ENCODE measurements at regions not wholly inside any gene's neighbourhood (a gene's known extent, or its start where the extent isn't known, plus 50 kb on each side); places are given as distances from the start of the nearest gene placed in this dataset.
"Not testable (repeated sequence)": the region's sequence is repeated elsewhere in the genome, so short reads cannot be mapped to it uniquely, and the experiment has no call there.

- not testable (repeated sequence) for H3K27me3 ChIP-seq (ENCODE audit: control insufficient read depth in 1 of 2, insufficient read depth in 2 of 2, low read length in 2 of 2); H3K9ac ChIP-seq (ENCODE audit: low read length in 2 of 2); H3K36me3 ChIP-seq (ENCODE audit: control insufficient read depth in 2 of 2, insufficient read depth in 2 of 2, low read length in 2 of 2); H3K9me3 ChIP-seq (ENCODE audit: control insufficient read depth in 2 of 2, low read length in 2 of 2); H3K4me3 ChIP-seq (ENCODE audit: low read length in 2 of 2); H3K4me1 ChIP-seq (ENCODE audit: control insufficient read depth, insufficient read depth, low read length); H3K27ac ChIP-seq (ENCODE audit: low read length)
Measured at GRCh38 chr22:23450821-23451220, 129.3 kb downstream of the IGLL1 start.

- H3K27ac ChIP-seq (ENCODE audit: low read length), result no peak overlapping the region
- no peaks in the 10 kb centered on the region for H3K4me1 ChIP-seq (ENCODE audit: control insufficient read depth, insufficient read depth, low read length)
- no peaks in the 10 kb centered on the region for H3K27me3 ChIP-seq (ENCODE audit: control insufficient read depth in 1 of 2, insufficient read depth in 2 of 2, low read length in 2 of 2)
- no peaks in the 10 kb centered on the region for H3K36me3 ChIP-seq (ENCODE audit: control insufficient read depth in 2 of 2, insufficient read depth in 2 of 2, low read length in 2 of 2)
- no peak overlapping the region for H3K9ac ChIP-seq (ENCODE audit: low read length in 2 of 2)
- no peak overlapping the region for H3K4me3 ChIP-seq (ENCODE audit: low read length in 2 of 2)
- H3K9me3 ChIP-seq (ENCODE audit: control insufficient read depth in 2 of 2, low read length in 2 of 2), result peaks cover 0 to 4% of the 10 kb centered on the region in 2 donors
Measured at GRCh38 chr22:23450434-23450795, 129.7 kb downstream of the IGLL1 start.

- H3K4me3 ChIP-seq (ENCODE audit: low read length in 2 of 2); H3K36me3 ChIP-seq (ENCODE audit: control insufficient read depth in 2 of 2, insufficient read depth in 2 of 2, low read length in 2 of 2); H3K9me3 ChIP-seq (ENCODE audit: control insufficient read depth in 2 of 2, low read length in 2 of 2); H3K27ac ChIP-seq (ENCODE audit: low read length); H3K27me3 ChIP-seq (ENCODE audit: control insufficient read depth in 1 of 2, insufficient read depth in 2 of 2, low read length in 2 of 2); H3K4me1 ChIP-seq (ENCODE audit: control insufficient read depth, insufficient read depth, low read length); H3K9ac ChIP-seq (ENCODE audit: low read length in 2 of 2): not testable (repeated sequence)
Measured at GRCh38 chr22:23449748-23450433, 130.2 kb downstream of the IGLL1 start.

GRCh38 chr22:23448499-23449288, 131.4 kb downstream of the IGLL1 start:
- H3K9ac ChIP-seq (ENCODE audit: low read length in 2 of 2); H3K9me3 ChIP-seq (ENCODE audit: control insufficient read depth in 2 of 2, low read length in 2 of 2); H3K36me3 ChIP-seq (ENCODE audit: control insufficient read depth in 2 of 2, insufficient read depth in 2 of 2, low read length in 2 of 2); H3K4me1 ChIP-seq (ENCODE audit: control insufficient read depth, insufficient read depth, low read length); H3K27me3 ChIP-seq (ENCODE audit: control insufficient read depth in 1 of 2, insufficient read depth in 2 of 2, low read length in 2 of 2); H3K4me3 ChIP-seq (ENCODE audit: low read length in 2 of 2); H3K27ac ChIP-seq (ENCODE audit: low read length): not testable (repeated sequence)

GRCh38 chr22:23446796-23447350, 133.2 kb downstream of the IGLL1 start:
- no peak overlapping the region for H3K4me3 ChIP-seq (ENCODE audit: low read length in 2 of 2)
- no peaks in the 10 kb centered on the region for H3K4me1 ChIP-seq (ENCODE audit: control insufficient read depth, insufficient read depth, low read length)
- H3K27me3 ChIP-seq (ENCODE audit: control insufficient read depth in 1 of 2, insufficient read depth in 2 of 2, low read length in 2 of 2), result no peaks in the 10 kb centered on the region
- no peak overlapping the region for H3K27ac ChIP-seq (ENCODE audit: low read length)
- H3K9ac ChIP-seq (ENCODE audit: low read length in 2 of 2), result no peak overlapping the region
- peaks cover 0 to 4% of the 10 kb centered on the region in 2 donors for H3K9me3 ChIP-seq (ENCODE audit: control insufficient read depth in 2 of 2, low read length in 2 of 2)
- H3K36me3 ChIP-seq (ENCODE audit: control insufficient read depth in 2 of 2, insufficient read depth in 2 of 2, low read length in 2 of 2), result no peaks in the 10 kb centered on the region

GRCh38 chr22:23446194-23446593, 133.9 kb downstream of the IGLL1 start:
- not testable (repeated sequence) for H3K9me3 ChIP-seq (ENCODE audit: control insufficient read depth in 2 of 2, low read length in 2 of 2); H3K4me1 ChIP-seq (ENCODE audit: control insufficient read depth, insufficient read depth, low read length); H3K9ac ChIP-seq (ENCODE audit: low read length in 2 of 2); H3K27me3 ChIP-seq (ENCODE audit: control insufficient read depth in 1 of 2, insufficient read depth in 2 of 2, low read length in 2 of 2); H3K4me3 ChIP-seq (ENCODE audit: low read length in 2 of 2); H3K36me3 ChIP-seq (ENCODE audit: control insufficient read depth in 2 of 2, insufficient read depth in 2 of 2, low read length in 2 of 2); H3K27ac ChIP-seq (ENCODE audit: low read length)

- not testable (repeated sequence) for H3K9ac ChIP-seq (ENCODE audit: low read length in 2 of 2); H3K27me3 ChIP-seq (ENCODE audit: control insufficient read depth in 1 of 2, insufficient read depth in 2 of 2, low read length in 2 of 2); H3K36me3 ChIP-seq (ENCODE audit: control insufficient read depth in 2 of 2, insufficient read depth in 2 of 2, low read length in 2 of 2); H3K4me3 ChIP-seq (ENCODE audit: low read length in 2 of 2); H3K27ac ChIP-seq (ENCODE audit: low read length); H3K9me3 ChIP-seq (ENCODE audit: control insufficient read depth in 2 of 2, low read length in 2 of 2); H3K4me1 ChIP-seq (ENCODE audit: control insufficient read depth, insufficient read depth, low read length)
Measured at GRCh38 chr22:23443905-23444304, 136.2 kb downstream of the IGLL1 start.

GRCh38 chr22:23439581-23439980, 140.5 kb downstream of the IGLL1 start:
- not testable (repeated sequence) for H3K4me3 ChIP-seq (ENCODE audit: low read length in 2 of 2); H3K9ac ChIP-seq (ENCODE audit: low read length in 2 of 2); H3K36me3 ChIP-seq (ENCODE audit: control insufficient read depth in 2 of 2, insufficient read depth in 2 of 2, low read length in 2 of 2); H3K27ac ChIP-seq (ENCODE audit: low read length); H3K4me1 ChIP-seq (ENCODE audit: control insufficient read depth, insufficient read depth, low read length); H3K9me3 ChIP-seq (ENCODE audit: control insufficient read depth in 2 of 2, low read length in 2 of 2); H3K27me3 ChIP-seq (ENCODE audit: control insufficient read depth in 1 of 2, insufficient read depth in 2 of 2, low read length in 2 of 2)

GRCh38 chr22:23438216-23438615, 141.9 kb downstream of the IGLL1 start:
- no peaks in the 10 kb centered on the region for H3K9me3 ChIP-seq (ENCODE audit: control insufficient read depth in 2 of 2, low read length in 2 of 2)
- no peak overlapping the region for H3K9ac ChIP-seq (ENCODE audit: low read length in 2 of 2)
- no peaks in the 10 kb centered on the region for H3K36me3 ChIP-seq (ENCODE audit: control insufficient read depth in 2 of 2, insufficient read depth in 2 of 2, low read length in 2 of 2)
- no peak overlapping the region for H3K27ac ChIP-seq (ENCODE audit: low read length)
- no peaks in the 10 kb centered on the region for H3K27me3 ChIP-seq (ENCODE audit: control insufficient read depth in 1 of 2, insufficient read depth in 2 of 2, low read length in 2 of 2)
- H3K4me1 ChIP-seq (ENCODE audit: control insufficient read depth, insufficient read depth, low read length), result peaks cover 2% of the 10 kb centered on the region
- H3K4me3 ChIP-seq (ENCODE audit: low read length in 2 of 2), result no peak overlapping the region

GRCh38 chr22:23437779-23438178, 142.3 kb downstream of the IGLL1 start:
- Histone ChIP-seq H3K27ac (ENCODE audit: low read length) (no peak overlapping the region), H3K9me3 (ENCODE audit: control insufficient read depth in 2 of 2, low read length in 2 of 2) (no peaks in the 10 kb centered on the region), H3K9ac (ENCODE audit: low read length in 2 of 2) (no peak overlapping the region), H3K27me3 (ENCODE audit: control insufficient read depth in 1 of 2, insufficient read depth in 2 of 2, low read length in 2 of 2) (no peaks in the 10 kb centered on the region), H3K4me1 (ENCODE audit: control insufficient read depth, insufficient read depth, low read length) (peaks cover 2% of the 10 kb centered on the region), H3K4me3 (ENCODE audit: low read length in 2 of 2) (no peak overlapping the region), H3K36me3 (ENCODE audit: control insufficient read depth in 2 of 2, insufficient read depth in 2 of 2, low read length in 2 of 2) (no peaks in the 10 kb centered on the region)

- H3K27me3 ChIP-seq (ENCODE audit: control insufficient read depth in 1 of 2, insufficient read depth in 2 of 2, low read length in 2 of 2); H3K4me3 ChIP-seq (ENCODE audit: low read length in 2 of 2); H3K9me3 ChIP-seq (ENCODE audit: control insufficient read depth in 2 of 2, low read length in 2 of 2); H3K9ac ChIP-seq (ENCODE audit: low read length in 2 of 2); H3K36me3 ChIP-seq (ENCODE audit: control insufficient read depth in 2 of 2, insufficient read depth in 2 of 2, low read length in 2 of 2); H3K4me1 ChIP-seq (ENCODE audit: control insufficient read depth, insufficient read depth, low read length); H3K27ac ChIP-seq (ENCODE audit: low read length): not testable (repeated sequence)
Measured at GRCh38 chr22:23437107-23437395, 143.0 kb downstream of the IGLL1 start.
